ENCODE measurements at regions not wholly inside any gene's neighbourhood (a gene's known extent, or its start where the extent isn't known, plus 50 kb on each side); places are given as distances from the start of the nearest gene placed in this dataset.

- Histone ChIP-seq H3K9me1 (ENCODE audit: control insufficient read depth, insufficient read depth, low read length) (no peaks in the 10 kb centered on the region), H2AFZ (ENCODE audit: low read depth, low read length) (no peak overlapping the region), H3K27ac (ENCODE audit: extremely low read depth, low read depth, low read length) (no peak overlapping the region), H3K9ac (ENCODE audit: insufficient read depth in 1 of 2, low read depth in 2 of 2, low read length in 2 of 2) (no peak overlapping the region), H3K36me3 (ENCODE audit: control insufficient read depth, insufficient read depth, low read length) (no peaks in the 10 kb centered on the region), H3K27me3 (ENCODE audit: control insufficient read depth in 2 of 2, insufficient read depth in 2 of 2, low read length in 2 of 2) (no peaks in the 10 kb centered on the region), H3K79me2 (ENCODE audit: control insufficient read depth, insufficient read depth, low read length) (no peaks in the 10 kb centered on the region), H3K4me3 (no peak overlapping the region), H3K4me1 (replicated peaks in 1 of 2; ENCODE audit: control insufficient read depth in 2 of 2, insufficient read depth in 2 of 2, low read length in 2 of 2) (no peaks in the 10 kb centered on the region), H3K9me3 (replicated peaks; ENCODE audit: control insufficient read depth, insufficient read depth, low read depth, low read length) (no peaks in the 10 kb centered on the region), H3K4me2 (ENCODE audit: insufficient read depth, low read length) (no peak overlapping the region), H4K20me1 (replicated peaks; ENCODE audit: control insufficient read depth, insufficient read depth, low read length) (no peaks in the 10 kb centered on the region)
- ATAC-seq = no peak
- intact Hi-C loops (cut with micrococcal nuclease) = no loop called here
- no peak for FAIRE-seq
- no TSS peak for BruUV-seq (replicated peaks)
- 5% methylated on average over 4 of the region's 7 CpGs for WGBS (ENCODE audit: insufficient coverage, low coverage, missing lambda C conversion rate)
- in situ Hi-C loops (cut with MboI) = no loop called here
- TF ChIP-seq STAT5B (CRISPR knock-in tag; IDR thresholded peaks at IDR 0.05) (no peak), NFYB (IDR thresholded peaks at IDR 0.05; ENCODE audit: extremely low read depth, insufficient read length) (no peak), ARNT (IDR thresholded peaks at IDR 0.05) (no peak), MTA1 (IDR thresholded peaks at IDR 0.05; ENCODE audit: borderline replicate concordance) (no peak), TRIM28 (IDR thresholded peaks at IDR 0.05) (no peak), FIP1L1 (IDR thresholded peaks at IDR 0.05; ENCODE audit: low read depth, low read length, poor library complexity, severe bottlenecking) (no peak), MBD2 (IDR thresholded peaks at IDR 0.05; ENCODE audit: borderline replicate concordance, low read depth) (no peak), MCM5 (IDR thresholded peaks at IDR 0.05; ENCODE audit: low read depth) (no peak), E2F5 (CRISPR knock-in tag; IDR thresholded peaks at IDR 0.05) (no peak), CHD1 (IDR thresholded peaks at IDR 0.05; ENCODE audit: low read length) (no peak)
- TF ChIP-seq, protein P1, sequence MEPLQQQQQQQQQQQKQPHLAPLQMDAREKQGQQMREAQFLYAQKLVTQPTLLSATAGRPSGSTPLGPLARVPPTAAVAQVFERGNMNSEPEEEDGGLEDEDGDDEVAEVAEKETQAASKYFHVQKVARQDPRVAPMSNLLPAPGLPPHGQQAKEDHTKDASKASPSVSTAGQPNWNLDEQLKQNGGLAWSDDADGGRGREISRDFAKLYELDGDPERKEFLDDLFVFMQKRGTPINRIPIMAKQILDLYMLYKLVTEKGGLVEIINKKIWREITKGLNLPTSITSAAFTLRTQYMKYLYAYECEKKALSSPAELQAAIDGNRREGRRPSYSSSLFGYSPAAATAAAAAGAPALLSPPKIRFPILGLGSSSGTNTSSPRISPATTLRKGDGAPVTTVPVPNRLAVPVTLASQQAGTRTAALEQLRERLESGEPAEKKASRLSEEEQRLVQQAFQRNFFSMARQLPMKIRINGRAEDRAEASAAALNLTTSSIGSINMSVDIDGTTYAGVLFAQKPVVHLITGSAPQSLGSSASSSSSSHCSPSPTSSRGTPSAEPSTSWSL (CRISPR knock-in tag; IDR thresholded peaks at IDR 0.05; ENCODE audit: borderline replicate concordance) = no peak
- ChIA-PET CTCF (ENCODE audit: low intra/inter-chr PET ratio) (no interaction called here), POLR2A (no interaction called here)
- no peak for DNase-seq (ENCODE audit: extremely low read depth in 1 of 4, low spot score in 3 of 4)
These were observed 856.6 kb downstream of the GLUD2 start for GRCh38 chrX:121903961-121904360.

All from K562 (cell line).